DMS53 (cell line): ENCODE measurements at regions not wholly inside any gene's neighbourhood (a gene's known extent, or its start where the extent isn't known, plus 50 kb on each side); places are given as distances from the start of the nearest gene placed in this dataset.
"Not testable (repeated sequence)": the region's sequence is repeated elsewhere in the genome, so short reads cannot be mapped to it uniquely, and the experiment has no call there.

Source experiments
- DNase-seq: peaks from one replicate; lab custom pipeline; 2025; lab: John Stamatoyannopoulos, UW

- DNase-seq, result peak; percentile 49
These were observed 192.2 kb upstream of the SVIL start for GRCh38 chr10:29826801-29827450.

GRCh38 chr10:29826221-29826620 is 191.4 kb upstream of the SVIL start:
- no peak for DNase-seq

- no peak for DNase-seq
These were observed 188.8 kb upstream of the SVIL start for GRCh38 chr10:29823553-29824080.

GRCh38 chr10:29820890-29821461 is 186.2 kb upstream of the SVIL start:
- DNase-seq, result no peak

GRCh38 chr10:29816801-29817558 is 182.2 kb upstream of the SVIL start:
- no peak for DNase-seq

- DNase-seq, result no peak
These were observed 180.8 kb upstream of the SVIL start for GRCh38 chr10:29815572-29815971.

- peak; percentile 41 for DNase-seq
These were observed 177.1 kb upstream of the SVIL start for GRCh38 chr10:29811751-29812427.

GRCh38 chr10:29810816-29811215 is 176.0 kb upstream of the SVIL start:
- no peak for DNase-seq

- DNase-seq, result not testable (repeated sequence)
These were observed 175.5 kb upstream of the SVIL start for GRCh38 chr10:29810231-29810630.

GRCh38 chr10:29809383-29809782 is 174.6 kb upstream of the SVIL start:
- no peak for DNase-seq

GRCh38 chr10:29807163-29807806 is 172.5 kb upstream of the SVIL start:
- no peak for DNase-seq

- no peak for DNase-seq
These were observed 171.6 kb upstream of the SVIL start for GRCh38 chr10:29806350-29806788.

GRCh38 chr10:29805134-29805723 is 170.5 kb upstream of the SVIL start:
- peak; percentile 13 for DNase-seq

GRCh38 chr10:29804025-29804852 is 169.5 kb upstream of the SVIL start:
- DNase-seq, result peak; percentile 95

GRCh38 chr10:29802171-29802570 is 167.4 kb upstream of the SVIL start:
- no peak for DNase-seq

GRCh38 chr10:29798921-29799690 is 164.3 kb upstream of the SVIL start:
- DNase-seq, result no peak

- DNase-seq, result peak; percentile 18
These were observed 162.8 kb upstream of the SVIL start for GRCh38 chr10:29797616-29798015.

- no peak for DNase-seq
These were observed 161.1 kb upstream of the SVIL start for GRCh38 chr10:29795850-29796249.

- no peak for DNase-seq
These were observed 160.2 kb upstream of the SVIL start for GRCh38 chr10:29794776-29795611.
